GM23338 (cell line): ENCODE measurements at regions not wholly inside any gene's neighbourhood (a gene's known extent, or its start where the extent isn't known, plus 50 kb on each side); places are given as distances from the start of the nearest gene placed in this dataset.

Source experiments
- ATAC-seq: fragments of 200-7000 bp; cut with Tn5 transposase; 3 replicates; pipeline ENCODE4 v1.9.1; 2020
- DNase-seq: peaks from one replicate; pipeline ENCODE4 v3.0.0-alpha.2; 2015; ENCODE audit warnings: low spot score
- H2AFZ ChIP-seq: fragments of 200-600 bp; sonication (generic); 2 replicates; pipeline ENCODE4 v1.8.0; 2016; ENCODE audit warnings: antibody characterized with exemption, mild to moderate bottlenecking, moderate library complexity
- H3F3A ChIP-seq: fragments of 200-600 bp; sonication (generic); replicated peaks from 2 replicates; pipeline ENCODE4 v1.8.0; 2017; ENCODE audit warnings: antibody characterized with exemption, mixed run types, low read depth
- H3K27ac ChIP-seq: fragments of 200-600 bp; sonication (generic); 2 replicates; pipeline ENCODE4 v1.6.1; 2016; ENCODE audit warnings: low read depth
- H3K27me3 ChIP-seq: fragments of 200-600 bp; sonication (generic); 2 replicates; pipeline ENCODE4 v1.8.0; 2016; ENCODE audit warnings: mild to moderate bottlenecking, mixed run types, moderate library complexity; ENCODE audit not compliant: insufficient read depth
- H3K36me3 ChIP-seq: fragments of 200-600 bp; sonication (generic); 2 replicates; pipeline ENCODE4 v1.8.0; 2016; ENCODE audit warnings: mild to moderate bottlenecking; ENCODE audit not compliant: insufficient read depth
- H3K4me1 ChIP-seq: fragments of 200-600 bp; sonication (generic); 2 replicates; pipeline ENCODE4 v1.8.0; 2016; ENCODE audit warnings: mild to moderate bottlenecking, moderate library complexity; ENCODE audit not compliant: insufficient read depth
- H3K4me2 ChIP-seq: fragments of 200-600 bp; sonication (generic); 2 replicates; pipeline ENCODE4 v1.7.1; 2017; ENCODE audit warnings: mixed run types
- H3K4me3 ChIP-seq: fragments of 200-600 bp; sonication (generic); 2 replicates; pipeline ENCODE4 v1.6.1; 2016; ENCODE audit warnings: mixed run types
- H3K79me2 ChIP-seq: fragments of 200-600 bp; sonication (generic); replicated peaks from 2 replicates; pipeline ENCODE4 v1.8.0; 2017; ENCODE audit warnings: mild to moderate bottlenecking; ENCODE audit not compliant: insufficient read depth
- H3K9me2 ChIP-seq: fragments of 200-600 bp; sonication (generic); 2 replicates; pipeline ENCODE4 v1.8.0; 2017; ENCODE audit not compliant: insufficient read depth
- H4K20me1 ChIP-seq: fragments of 200-600 bp; sonication (generic); replicated peaks from 2 replicates; pipeline ENCODE4 v1.8.0; 2017; ENCODE audit warnings: mild to moderate bottlenecking; ENCODE audit not compliant: insufficient read depth
- H3K27ac Mint-ChIP-seq: 2 replicates; pipeline ENCODE4 v1.8.0; 2020; ENCODE audit warnings: inconsistent platforms, mild to moderate bottlenecking, moderate library complexity, mixed read lengths
- H3K27me3 Mint-ChIP-seq: 3 replicates; pipeline ENCODE4 v1.8.0; 2022; ENCODE audit warnings: low read depth, mild to moderate bottlenecking, moderate library complexity, mixed read lengths, inconsistent platforms; ENCODE audit not compliant: insufficient read depth, poor library complexity
- H3K36me3 Mint-ChIP-seq: 3 replicates; pipeline ENCODE4 v1.8.0; 2021; ENCODE audit warnings: low read depth, mild to moderate bottlenecking, inconsistent platforms, moderate library complexity, mixed read lengths
- H3K4me1 Mint-ChIP-seq: 3 replicates; pipeline ENCODE4 v1.8.0; 2020; ENCODE audit warnings: mild to moderate bottlenecking, inconsistent platforms, mixed read lengths
- H3K4me3 Mint-ChIP-seq: 3 replicates; pipeline ENCODE4 v1.8.0; 2021; ENCODE audit warnings: moderate library complexity, mild to moderate bottlenecking, inconsistent platforms, mixed read lengths
- H3K9me3 Mint-ChIP-seq: 3 replicates; pipeline ENCODE4 v1.8.0; 2020; ENCODE audit warnings: moderate library complexity, mild to moderate bottlenecking, inconsistent platforms, mixed read lengths
- CREB1 ChIP-seq: fragments of 250-450 bp; sonication (Bioruptor Pico); IDR thresholded peaks from 2 replicates; pipeline ENCODE4 v1.5.0; 2020; ENCODE audit warnings: low read depth, mild to moderate bottlenecking, moderate library complexity
- CTCF ChIP-seq, 2 experiments: fragments of 200-600 bp in 1 of 2; sonication (generic) in 1 of 2; conservative IDR thresholded peaks; 2 replicates each; pipeline versions ENCODE4 v1.5.1 to v1.6.1; 2016 to 2017; ENCODE audit warnings: antibody characterized with exemption in 2 of 2, low read depth in 2 of 2, mild to moderate bottlenecking in 2 of 2, moderate library complexity in 1 of 2
- ETS1 ChIP-seq: IDR thresholded peaks from 2 replicates; pipeline ENCODE4 v1.6.1; 2016; ENCODE audit warnings: antibody characterized with exemption
- EZH2 ChIP-seq: fragments of 200-600 bp; sonication (generic); IDR thresholded peaks from one replicate; pipeline ENCODE4 v1.8.0; 2017; ENCODE audit warnings: antibody characterized with exemption, mild to moderate bottlenecking, low read depth; ENCODE audit not compliant: unreplicated experiment
- EZH2phosphoT487 ChIP-seq: fragments of 200-600 bp; sonication (generic); IDR thresholded peaks from one replicate; pipeline ENCODE4 v1.8.1; 2018; ENCODE audit warnings: antibody characterized with exemption; ENCODE audit not compliant: unreplicated experiment
- JUNB ChIP-seq: IDR thresholded peaks from one replicate; pipeline ENCODE4 v1.6.1; 2016; ENCODE audit warnings: antibody characterized with exemption; ENCODE audit not compliant: unreplicated experiment
- NANOG ChIP-seq: IDR thresholded peaks from 2 replicates; pipeline ENCODE4 v1.6.1; 2016; ENCODE audit warnings: antibody characterized with exemption, borderline replicate concordance
- POLR2AphosphoS5 ChIP-seq: IDR thresholded peaks from 2 replicates; pipeline ENCODE4 v1.6.1; 2016; ENCODE audit warnings: antibody characterized with exemption, low read depth
- REST ChIP-seq: IDR thresholded peaks from one replicate; pipeline ENCODE4 v1.6.1; 2018; ENCODE audit warnings: antibody characterized with exemption; ENCODE audit not compliant: unreplicated experiment
- STAT1 ChIP-seq: IDR thresholded peaks from one replicate; pipeline ENCODE4 v1.6.1; 2016; ENCODE audit warnings: antibody characterized with exemption; ENCODE audit not compliant: unreplicated experiment
- ZNF114 ChIP-seq: fragments of 250-450 bp; sonication (Bioruptor Pico); IDR thresholded peaks from 2 replicates; pipeline ENCODE4 v1.5.0; 2020; ENCODE audit warnings: mild to moderate bottlenecking, moderate library complexity
- ZNF331 ChIP-seq: fragments of 250-450 bp; sonication (Bioruptor Pico); IDR thresholded peaks from 2 replicates; pipeline ENCODE4 v1.5.0; 2020; ENCODE audit warnings: low read depth, mild to moderate bottlenecking, moderate library complexity
- ZNF462 ChIP-seq: fragments of 250-450 bp; sonication (Bioruptor Pico); IDR thresholded peaks from 2 replicates; pipeline ENCODE4 v1.5.0; 2020; ENCODE audit warnings: mild to moderate bottlenecking, moderate library complexity

- no peaks in the 10 kb centered on the region for H3K9me2 ChIP-seq
- Mint-ChIP-seq H3K9me3 (peaks cover 6% of the 10 kb centered on the region; the same call in 2 of the 3 replicates), H3K4me3 (no peak overlapping the region), H3K4me1 (peaks cover 3% of the 10 kb centered on the region; the same call in 2 of the 3 replicates), H3K27ac (no peak overlapping the region), H3K27me3 (no peaks in the 10 kb centered on the region), H3K36me3 (peaks cover 4% of the 10 kb centered on the region; the same call in 2 of the 3 replicates)
- H3F3A ChIP-seq, result no peaks in the 10 kb centered on the region
- H3K27ac ChIP-seq, result no peak overlapping the region
- H3K36me3 ChIP-seq, result no peaks in the 10 kb centered on the region
- TF ChIP-seq EZH2phosphoT487, result no peak
- no peak for TF ChIP-seq POLR2AphosphoS5
- TF ChIP-seq CTCF (conservative IDR thresholded peaks at IDR 0.05; ENCODE audit: low read depth in 2 of 2), result no peak
- no peak for TF ChIP-seq CREB1
- TF ChIP-seq ZNF462 (CRISPR knock-in tag), result no peak
- no peak for TF ChIP-seq STAT1
- no peak for TF ChIP-seq NANOG
- no peak for TF ChIP-seq REST
- no peak for TF ChIP-seq ZNF114 (CRISPR knock-in tag)
- TF ChIP-seq JUNB, result no peak
- TF ChIP-seq ZNF331 (CRISPR knock-in tag), result no peak
- TF ChIP-seq EZH2, result no peak
- no peak for TF ChIP-seq ETS1
- H3K79me2 ChIP-seq, result no peaks in the 10 kb centered on the region
- no peaks in the 10 kb centered on the region for H3K27me3 ChIP-seq
- peaks cover 3% of the 10 kb centered on the region; the same call in 1 of the 2 replicates for H3K4me1 ChIP-seq
- H2AFZ ChIP-seq, result no peak overlapping the region
- no peaks in the 10 kb centered on the region for H4K20me1 ChIP-seq
- DNase-seq (no peak), ATAC-seq (no peak)
- no peak overlapping the region for H3K4me2 ChIP-seq
- H3K4me3 ChIP-seq, result no peak overlapping the region
Measured at GRCh38 chrX:69562904-69563578, 52.9 kb upstream of the EDA start.
